ENCODE measurements at regions not wholly inside any gene's neighbourhood (a gene's known extent, or its start where the extent isn't known, plus 50 kb on each side); places are given as distances from the start of the nearest gene placed in this dataset.

GRCh38 chr20:12786276-12786675, 222.5 kb upstream of the SPTLC3 start:
- TF ChIP-seq CTCF (IDR thresholded peaks at IDR 0.05; ENCODE audit: insufficient read depth, low read length, poor library complexity, severe bottlenecking) (no peak), EZH2phosphoT487 (conservative IDR thresholded peaks at IDR 0.05; ENCODE audit: low read length) (no peak)
